ENCODE measurements at regions not wholly inside any gene's neighbourhood (a gene's known extent, or its start where the extent isn't known, plus 50 kb on each side); places are given as distances from the start of the nearest gene placed in this dataset.

GRCh38 chr18:24799720-24800119 lies 339.3 kb downstream of the HRH4 start:
- POLR2A ChIA-PET = no interaction called here
- DNase-seq (no peak), ATAC-seq (no peak)
- no peaks in the 10 kb centered on the region for H3K9me3 Mint-ChIP-seq (ENCODE audit: low read depth)
- H3K27ac Mint-ChIP-seq = no peak overlapping the region
- no peak overlapping the region for H3K4me3 Mint-ChIP-seq
- no peaks in the 10 kb centered on the region for H3K4me1 Mint-ChIP-seq
- peaks cover 12% of the 10 kb centered on the region for H3K27me3 Mint-ChIP-seq
- CTCF ChIA-PET = no interaction called here
- H3K36me3 Mint-ChIP-seq (ENCODE audit: low read depth) = no peaks in the 10 kb centered on the region
- intact Hi-C loops (cut with DNase I, micrococcal nuclease) = no loop called here

DNA sequence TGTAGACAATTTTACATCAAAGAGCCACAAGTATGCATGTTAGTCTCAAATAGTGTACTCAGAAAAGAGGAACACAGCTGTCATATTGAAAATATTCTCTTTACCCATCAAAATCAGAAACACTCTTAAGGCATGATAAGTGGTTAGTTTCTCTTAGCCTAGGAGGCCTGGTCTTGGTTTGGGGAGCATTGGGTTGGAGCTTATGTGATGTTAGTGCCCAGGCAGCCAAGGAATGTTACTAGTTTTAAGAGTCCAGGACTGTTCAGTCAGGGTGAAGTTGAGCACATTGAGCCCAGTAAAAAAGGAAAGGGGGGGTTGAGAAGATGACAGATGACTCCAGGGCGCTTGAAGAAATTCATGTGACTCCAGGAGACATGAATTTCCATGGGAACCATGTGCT lies 340.6 kb downstream of the HRH4 start:
- POLR2A ChIA-PET = no interaction called here
- ATAC-seq (no peak), DNase-seq (no peak)
- CTCF ChIA-PET = no interaction called here
- intact Hi-C loops (cut with DNase I, micrococcal nuclease) = no loop called here
- Mint-ChIP-seq H3K36me3 (ENCODE audit: low read depth) (no peaks in the 10 kb centered on the region), H3K9me3 (ENCODE audit: low read depth) (no peaks in the 10 kb centered on the region), H3K27me3 (peaks cover 12% of the 10 kb centered on the region), H3K27ac (no peak overlapping the region), H3K4me1 (no peaks in the 10 kb centered on the region), H3K4me3 (no peak overlapping the region)

- ATAC-seq = no peak
- CTCF ChIA-PET = interaction anchor here (0.6 kb wide), 1 partner anchor 17 kb away, joined by 3 read pairs; no protein-coding TSS in a partner anchor
- H3K9me3 Mint-ChIP-seq (ENCODE audit: low read depth) = no peaks in the 10 kb centered on the region
These were observed 342.0 kb downstream of the HRH4 start for GRCh38 chr18:24802456-24802855.

GRCh38 chr18:24805156-24805555 lies 344.7 kb downstream of the HRH4 start:
- no peaks in the 10 kb centered on the region for H3K9me3 Mint-ChIP-seq (ENCODE audit: low read depth)
- no peak for ATAC-seq
- no peak overlapping the region for H3K4me3 Mint-ChIP-seq
- no peak overlapping the region for H3K27ac Mint-ChIP-seq
- no peaks in the 10 kb centered on the region for H3K36me3 Mint-ChIP-seq (ENCODE audit: low read depth)
- intact Hi-C loops (cut with DNase I, micrococcal nuclease) = no loop called here
- peaks cover under 1% of the 10 kb centered on the region for H3K27me3 Mint-ChIP-seq
- POLR2A ChIA-PET = no interaction called here
- H3K4me1 Mint-ChIP-seq = no peaks in the 10 kb centered on the region
- CTCF ChIA-PET = no interaction called here
- no peak for DNase-seq

More at GRCh38 chr18:24802456-24802855, 342.0 kb downstream of the HRH4 start:
- Mint-ChIP-seq H3K4me3 (no peak overlapping the region), H3K4me1 (no peaks in the 10 kb centered on the region), H3K27me3 (peaks cover 11% of the 10 kb centered on the region), H3K36me3 (ENCODE audit: low read depth) (no peaks in the 10 kb centered on the region), H3K27ac (no peak overlapping the region)
- no peak for DNase-seq
- intact Hi-C loops (cut with DNase I, micrococcal nuclease) = no loop called here
- POLR2A ChIA-PET = no interaction called here

GRCh38 chr18:24809173-24809950 lies 348.9 kb downstream of the HRH4 start:
- CTCF ChIA-PET = interaction anchor here (1.4 kb wide), 1 partner anchor 27 kb away, joined by 4 read pairs; no protein-coding TSS in a partner anchor
- intact Hi-C loops (cut with DNase I, micrococcal nuclease) = no loop called here
- Mint-ChIP-seq H3K4me1 (no peaks in the 10 kb centered on the region), H3K27me3 (no peaks in the 10 kb centered on the region), H3K9me3 (ENCODE audit: low read depth) (peaks cover 3% of the 10 kb centered on the region), H3K4me3 (no peak overlapping the region), H3K27ac (no peak overlapping the region), H3K36me3 (ENCODE audit: low read depth) (no peaks in the 10 kb centered on the region)
- POLR2A ChIA-PET = no interaction called here
- DNase-seq (no peak), ATAC-seq (no peak)

GRCh38 chr18:24810561-24811305 lies 350.3 kb downstream of the HRH4 start:
- DNase-seq = no peak
- ChIA-PET CTCF (interaction anchor here (1.4 kb wide), 1 partner anchor 28 kb away, joined by 4 read pairs; no protein-coding TSS in a partner anchor), POLR2A (no interaction called here)
- H3K27ac Mint-ChIP-seq = no peak overlapping the region
- intact Hi-C loops (cut with DNase I, micrococcal nuclease) = no loop called here
- no peak overlapping the region for H3K4me3 Mint-ChIP-seq
- H3K36me3 Mint-ChIP-seq (ENCODE audit: low read depth) = no peaks in the 10 kb centered on the region
- H3K27me3 Mint-ChIP-seq = no peaks in the 10 kb centered on the region
- no peak for ATAC-seq
- peaks cover 3% of the 10 kb centered on the region for H3K9me3 Mint-ChIP-seq (ENCODE audit: low read depth)
- H3K4me1 Mint-ChIP-seq = no peaks in the 10 kb centered on the region

DNA sequence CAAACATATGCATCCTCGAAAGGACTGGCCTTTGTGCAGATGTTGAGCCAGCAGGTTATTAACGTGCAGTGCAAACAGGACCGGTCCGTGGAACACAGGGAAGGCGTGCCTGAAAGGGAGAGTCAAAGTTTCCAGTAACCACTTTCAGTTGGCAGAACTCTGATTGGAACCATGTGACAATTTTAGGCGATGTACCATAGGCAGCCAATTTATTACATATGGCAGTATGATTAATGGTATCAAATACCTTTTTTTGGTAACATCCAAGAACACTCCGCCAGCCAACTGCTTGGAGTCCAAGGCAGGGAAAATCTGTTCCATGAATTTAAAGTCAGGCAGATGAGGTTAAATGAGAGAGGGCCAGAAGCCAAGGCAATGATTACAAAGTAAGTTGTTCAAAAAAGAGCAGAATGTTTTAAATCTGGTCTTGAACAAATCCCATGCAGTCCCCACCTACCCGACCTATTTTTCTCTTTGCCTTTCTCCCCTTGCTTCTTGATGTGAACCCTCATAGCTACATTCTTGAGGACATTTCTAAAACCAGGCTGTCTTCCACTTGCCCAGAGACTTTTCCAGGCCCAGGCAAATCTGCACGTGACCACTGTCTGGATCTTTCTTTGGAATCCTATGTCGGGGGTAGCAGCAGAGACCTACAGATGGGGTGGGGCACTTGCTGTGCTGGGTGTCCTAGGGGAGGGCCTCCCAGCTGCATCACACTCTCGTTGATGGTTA lies 351.7 kb downstream of the HRH4 start:
- Mint-ChIP-seq H3K9me3 (ENCODE audit: low read depth) (peaks cover 3% of the 10 kb centered on the region), H3K36me3 (ENCODE audit: low read depth) (no peaks in the 10 kb centered on the region), H3K4me1 (no peaks in the 10 kb centered on the region), H3K4me3 (no peak overlapping the region), H3K27me3 (no peaks in the 10 kb centered on the region), H3K27ac (no peak overlapping the region)
- no peak for DNase-seq
- intact Hi-C loops (cut with DNase I, micrococcal nuclease) = no loop called here
- POLR2A ChIA-PET = no interaction called here
- no peak for ATAC-seq
- CTCF ChIA-PET = no interaction called here

GRCh38 chr18:24814521-24814920 lies 354.1 kb downstream of the HRH4 start:
- Mint-ChIP-seq H3K36me3 (ENCODE audit: low read depth) (no peaks in the 10 kb centered on the region), H3K9me3 (ENCODE audit: low read depth) (peaks cover 3% of the 10 kb centered on the region), H3K27ac (no peak overlapping the region), H3K27me3 (no peaks in the 10 kb centered on the region), H3K4me3 (no peak overlapping the region), H3K4me1 (no peaks in the 10 kb centered on the region)
- ATAC-seq (no peak), DNase-seq (no peak)
- CTCF ChIA-PET = no interaction called here
- intact Hi-C loops (cut with DNase I, micrococcal nuclease) = no loop called here
- POLR2A ChIA-PET = no interaction called here

DNA sequence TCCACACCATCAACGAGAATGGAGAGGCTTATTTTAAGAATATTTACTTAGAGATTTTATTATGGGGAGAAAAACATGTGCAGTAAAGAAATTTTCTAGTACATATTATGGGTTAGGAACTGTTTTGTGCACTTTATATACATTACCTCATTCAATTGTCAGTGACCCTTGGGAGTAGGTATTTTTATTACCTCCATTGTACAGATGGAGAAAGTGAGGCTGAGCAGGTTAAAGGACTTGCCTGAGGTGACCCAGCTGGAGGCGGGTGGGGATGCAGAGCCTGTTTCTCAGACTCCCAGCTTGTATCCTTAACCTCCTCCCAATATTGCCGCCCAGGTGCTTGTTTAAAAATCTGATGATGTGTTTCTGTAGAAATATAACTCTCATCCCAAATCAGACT lies 356.7 kb downstream of the HRH4 start:
- no peak for DNase-seq
- no peak for ATAC-seq
- POLR2A ChIA-PET = no interaction called here
- H3K36me3 Mint-ChIP-seq (ENCODE audit: low read depth) = no peaks in the 10 kb centered on the region
- CTCF ChIA-PET = no interaction called here
- no peak overlapping the region for H3K27ac Mint-ChIP-seq
- H3K27me3 Mint-ChIP-seq = peaks cover 3% of the 10 kb centered on the region
- no peak overlapping the region for H3K4me3 Mint-ChIP-seq
- intact Hi-C loops (cut with DNase I, micrococcal nuclease) = no loop called here
- H3K9me3 Mint-ChIP-seq (ENCODE audit: low read depth) = peaks cover 3% of the 10 kb centered on the region
- no peaks in the 10 kb centered on the region for H3K4me1 Mint-ChIP-seq

DNA sequence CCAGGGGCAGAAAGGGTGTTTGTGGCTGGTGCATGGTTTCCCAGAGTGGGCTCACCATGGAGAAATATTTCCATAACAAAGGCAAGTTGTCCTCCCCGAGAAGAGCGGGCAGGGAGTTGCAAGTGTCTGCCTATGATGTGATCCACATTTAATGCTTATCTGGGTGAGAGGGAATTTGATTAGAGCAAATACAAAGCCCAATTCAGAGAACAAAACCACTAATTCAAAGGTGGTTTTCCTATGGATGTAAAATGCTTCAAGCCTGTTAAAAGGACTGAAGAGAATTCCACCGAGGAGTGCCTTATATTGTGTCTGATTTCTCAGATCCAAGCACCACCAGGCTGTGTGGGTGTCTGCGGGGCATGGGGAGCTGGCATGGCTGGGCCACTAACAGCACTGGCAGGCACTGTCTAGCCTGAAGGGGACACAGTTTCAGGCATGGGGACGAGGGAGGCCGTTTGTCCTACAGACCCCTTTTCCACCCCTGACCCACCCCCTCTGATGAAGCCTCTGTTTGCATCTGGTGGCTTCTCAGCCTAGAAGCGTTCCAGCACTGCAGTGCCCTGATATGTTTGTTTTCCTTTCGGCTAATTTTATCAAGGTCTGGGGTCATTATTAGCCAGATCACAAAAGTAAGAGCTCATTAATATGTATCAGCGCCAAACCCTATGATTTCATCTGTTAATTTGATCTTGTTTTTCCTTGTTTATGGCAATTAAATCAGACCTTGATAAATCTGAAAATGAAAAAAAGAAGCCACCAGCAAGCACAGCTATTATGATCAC lies 357.3 kb downstream of the HRH4 start:
- H3K36me3 Mint-ChIP-seq (ENCODE audit: low read depth) = no peaks in the 10 kb centered on the region
- ChIA-PET POLR2A (no interaction called here), CTCF (interaction anchor here (1.0 kb wide), 1 partner anchor 129 kb away, joined by 3 read pairs; no protein-coding TSS in a partner anchor)
- no peaks in the 10 kb centered on the region for H3K4me1 Mint-ChIP-seq
- no peak overlapping the region for H3K27ac Mint-ChIP-seq
- no peak for DNase-seq
- peaks cover 3% of the 10 kb centered on the region for H3K27me3 Mint-ChIP-seq
- no peak overlapping the region for H3K4me3 Mint-ChIP-seq
- ATAC-seq = no peak
- peaks cover 3% of the 10 kb centered on the region for H3K9me3 Mint-ChIP-seq (ENCODE audit: low read depth)
- intact Hi-C loops (cut with DNase I, micrococcal nuclease) = no loop called here

GRCh38 chr18:24818441-24818840 lies 358.0 kb downstream of the HRH4 start:
- intact Hi-C loops (cut with DNase I, micrococcal nuclease) = no loop called here
- peaks cover 3% of the 10 kb centered on the region for H3K9me3 Mint-ChIP-seq (ENCODE audit: low read depth)
- ChIA-PET CTCF (interaction anchor here (1.0 kb wide), 1 partner anchor 128 kb away, joined by 3 read pairs; no protein-coding TSS in a partner anchor), POLR2A (no interaction called here)
- H3K27me3 Mint-ChIP-seq = peaks cover 3% of the 10 kb centered on the region
- H3K36me3 Mint-ChIP-seq (ENCODE audit: low read depth) = no peaks in the 10 kb centered on the region
- DNase-seq (no peak), ATAC-seq (no peak)
- H3K27ac Mint-ChIP-seq = no peak overlapping the region
- H3K4me3 Mint-ChIP-seq = no peak overlapping the region
- H3K4me1 Mint-ChIP-seq = no peaks in the 10 kb centered on the region

All from activated CD4-positive, alpha-beta T cell treated with anti-CD3 and anti-CD28 coated beads for 36 hours (primary cell).